Mucosa of descending colon (tissue), 3 donors: ENCODE measurements at regions not wholly inside any gene's neighbourhood (a gene's known extent, or its start where the extent isn't known, plus 50 kb on each side); places are given as distances from the start of the nearest gene placed in this dataset.
A peak's percentile ranks its signal among the peaks of the same experiment; 100 is the strongest.

Experiments used
- ATAC-seq: fragments of 200-7000 bp; cut with Tn5 transposase; one replicate; pipeline ENCODE4 v1.9.1; 2020; ENCODE audit warnings: mild to moderate bottlenecking, moderate library complexity
- DNase-seq, 3 donors: peaks; one replicate each; pipeline ENCODE4 v3.0.0-alpha.2; 2020
- H3K36me3 ChIP-seq: fragments of 200-600 bp; one replicate; pipeline ENCODE4 v1.8.0; 2021; ENCODE audit warnings: low read depth, mild to moderate bottlenecking
- H3K4me1 ChIP-seq: fragments of 200-600 bp; one replicate; pipeline ENCODE4 v1.8.0; 2021; ENCODE audit warnings: low read depth, mild to moderate bottlenecking
- H3K4me3 ChIP-seq: fragments of 200-600 bp; one replicate; pipeline ENCODE4 v1.8.0; 2021; ENCODE audit warnings: mild to moderate bottlenecking
- H3K9me3 ChIP-seq: fragments of 200-600 bp; one replicate; pipeline ENCODE4 v1.8.0; 2021; ENCODE audit warnings: mild to moderate bottlenecking
- CTCF ChIP-seq: fragments of 200-600 bp; IDR thresholded peaks from one replicate; pipeline ENCODE4 v1.8.0; 2022; ENCODE audit warnings: antibody characterized with exemption, mild to moderate bottlenecking
- intact Hi-C, 2 donors: fragments of 100-400 bp; cut with DNase I in 1 of 2; cut with micrococcal nuclease in 1 of 2; formaldehyde crosslinking; loops; one replicate each; pipeline versions ENCODE4 v1.11.0 to v1.11.1; 2022; cut with DNase I, micrococcal nuclease
- donor health status: DM: no; HTN: no; CAD: no; lungs with moderate emphysema.
- donor health status: DM: no; HTN: no; CAD: no.
- donor health status: DM: no; HTN: yes; CAD: no.

- intact Hi-C loops, result no loop called here
- Histone ChIP-seq H3K36me3 (no peaks in the 10 kb centered on the region), H3K9me3 (no peaks in the 10 kb centered on the region), H3K4me3 (no peak overlapping the region), H3K4me1 (peaks cover 19% of the 10 kb centered on the region)
- ATAC-seq (peak; percentile 54), DNase-seq (peak in 1 of 3 donors; percentile 38)
- TF ChIP-seq CTCF, result no peak
These were observed 107.0 kb upstream of the UBE2E1 start for GRCh38 chr3:23698652-23699313.

DNA sequence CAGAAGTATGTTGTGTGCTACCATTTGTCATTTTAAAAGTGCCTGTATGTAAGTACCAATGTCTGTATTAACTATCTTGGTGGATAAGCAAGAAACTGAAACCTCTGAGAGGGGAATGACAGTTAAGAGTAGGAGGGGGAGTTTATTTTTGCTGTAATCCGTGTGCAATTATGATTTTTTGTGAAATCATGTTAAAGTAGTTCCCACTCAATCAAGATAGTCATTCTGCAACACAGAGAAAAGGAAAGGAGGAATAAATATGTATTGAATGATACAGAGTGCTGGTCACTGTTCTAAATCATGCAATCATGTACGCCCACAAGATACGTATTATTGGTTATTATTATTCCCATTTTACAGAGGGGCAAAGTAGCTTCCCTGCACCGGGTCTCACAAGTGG, 105.1 kb upstream of the UBE2E1 start:
- peaks cover 19% of the 10 kb centered on the region for H3K4me1 ChIP-seq
- ATAC-seq, result no peak
- no peak for TF ChIP-seq CTCF

DNA sequence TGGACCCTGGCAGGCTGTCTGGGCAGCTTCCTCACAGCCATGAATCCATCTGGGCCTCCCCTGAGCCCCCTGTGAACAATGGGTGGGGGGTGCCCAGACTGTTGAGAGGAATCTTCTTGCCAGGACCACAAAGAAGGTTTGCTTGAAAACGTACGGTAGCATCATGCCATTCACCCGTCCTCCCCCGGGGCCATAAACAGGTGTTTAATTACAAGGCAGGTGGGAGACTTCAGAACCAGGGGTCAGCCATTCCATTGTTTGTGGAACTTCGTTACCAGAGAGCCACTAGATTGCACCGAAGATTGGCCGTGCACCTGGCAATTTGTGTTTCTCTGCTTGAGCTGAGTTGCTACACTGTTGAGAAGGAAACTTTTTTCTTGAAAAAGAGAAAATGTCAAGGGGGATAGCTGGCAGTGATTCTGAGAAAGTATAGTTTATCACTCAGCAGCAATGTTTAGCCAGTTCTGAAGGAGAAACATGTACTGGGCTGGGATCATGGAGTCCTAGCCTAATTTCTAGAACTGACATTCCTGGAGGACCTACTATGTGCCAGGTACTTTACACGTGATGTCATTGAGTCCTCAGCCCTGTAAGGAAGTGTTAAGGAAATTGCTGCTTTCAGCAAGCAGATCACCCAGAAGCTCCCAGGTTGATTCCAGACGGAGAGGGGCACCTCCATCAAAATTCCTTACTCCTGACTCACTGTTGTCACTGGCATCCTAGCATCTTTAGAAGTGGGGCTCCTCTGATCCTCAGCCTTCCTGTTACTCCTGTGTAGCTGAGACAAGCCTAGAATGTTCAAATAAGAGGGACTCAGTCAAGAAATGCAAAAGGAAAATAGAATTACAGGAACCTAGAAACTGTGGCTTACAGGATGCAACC, 103.8 kb upstream of the UBE2E1 start:
- intact Hi-C loops, result no loop called here
- Histone ChIP-seq H3K9me3 (no peaks in the 10 kb centered on the region), H3K4me3 (no peak overlapping the region), H3K36me3 (no peaks in the 10 kb centered on the region), H3K4me1 (peaks cover 17% of the 10 kb centered on the region)
- no peak for DNase-seq
- TF ChIP-seq CTCF, result no peak
- no peak for ATAC-seq

More for the DNA sequence above, 105.1 kb upstream of the UBE2E1 start:
- no peak for DNase-seq
- Histone ChIP-seq H3K9me3 (no peaks in the 10 kb centered on the region), H3K36me3 (no peaks in the 10 kb centered on the region), H3K4me3 (no peak overlapping the region)
- intact Hi-C loops, result no loop called here

- intact Hi-C loops, result no loop called here
- no peaks in the 10 kb centered on the region for H3K4me1 ChIP-seq
- ATAC-seq (no peak), DNase-seq (no peak)
- no peaks in the 10 kb centered on the region for H3K9me3 ChIP-seq
- no peak overlapping the region for H3K4me3 ChIP-seq
- no peaks in the 10 kb centered on the region for H3K36me3 ChIP-seq
- TF ChIP-seq CTCF, result no peak
These were observed 101.5 kb upstream of the UBE2E1 start for GRCh38 chr3:23704298-23704697.

- H3K4me3 ChIP-seq, result no peak overlapping the region
- ATAC-seq (no peak), DNase-seq (no peak)
- intact Hi-C loops, result no loop called here
- no peaks in the 10 kb centered on the region for H3K9me3 ChIP-seq
- H3K4me1 ChIP-seq, result no peaks in the 10 kb centered on the region
- no peaks in the 10 kb centered on the region for H3K36me3 ChIP-seq
- no peak for TF ChIP-seq CTCF
These were observed 99.6 kb upstream of the UBE2E1 start for GRCh38 chr3:23706111-23706510.
